Liver (tissue), 8 donors: ENCODE measurements at regions not wholly inside any gene's neighbourhood (a gene's known extent, or its start where the extent isn't known, plus 50 kb on each side); places are given as distances from the start of the nearest gene placed in this dataset.

Source experiments
- DNase-seq: peaks from one replicate; pipeline ENCODE4 v3.0.0-alpha.2; 2017; ENCODE audit warnings: low spot score
- H3K27ac ChIP-seq, 2 donors: one replicate each; pipeline ENCODE4 v1.7.0; 2013; ENCODE audit warnings: inconsistent platforms in 2 of 2, low read length in 2 of 2, control low read depth in 1 of 2, low read depth in 1 of 2, mild to moderate bottlenecking in 1 of 2
- H3K27me3 ChIP-seq, 4 donors: one replicate each; pipeline versions ENCODE4 v1.6.1 to v1.7.0; 2013; ENCODE audit warnings: low read length in 3 of 4, inconsistent platforms in 1 of 4, mild to moderate bottlenecking in 1 of 4, moderate library complexity in 1 of 4; ENCODE audit not compliant: control insufficient read depth in 4 of 4, insufficient read depth in 4 of 4
- H3K36me3 ChIP-seq, 4 donors: one replicate each; pipeline versions ENCODE4 v1.6.1 to v1.7.0; 2013; ENCODE audit warnings: low read length in 3 of 4, mild to moderate bottlenecking in 3 of 4, low read depth in 1 of 4, moderate library complexity in 1 of 4; ENCODE audit not compliant: control insufficient read depth in 4 of 4, insufficient read depth in 3 of 4
- H3K4me1 ChIP-seq, 4 donors: one replicate each; pipeline versions ENCODE4 v1.6.1 to v1.7.0; 2013; ENCODE audit warnings: low read length in 3 of 4, mild to moderate bottlenecking in 3 of 4, moderate library complexity in 1 of 4; ENCODE audit not compliant: control insufficient read depth in 4 of 4, insufficient read depth in 4 of 4
- H3K4me3 ChIP-seq, 3 donors: one replicate each; pipeline versions ENCODE4 v1.6.1 to v1.7.0; 2013; ENCODE audit warnings: low read length in 3 of 3, control low read depth in 1 of 3, low read depth in 1 of 3, mild to moderate bottlenecking in 1 of 3
- H3K9ac ChIP-seq, 2 donors: one replicate each; pipeline ENCODE4 v1.7.0; 2013; ENCODE audit warnings: low read length in 2 of 2, mild to moderate bottlenecking in 2 of 2, moderate library complexity in 2 of 2, control low read depth in 1 of 2, low read depth in 1 of 2
- H3K9me3 ChIP-seq, 4 donors: one replicate each; pipeline versions ENCODE4 v1.6.1 to v1.7.0; 2013; ENCODE audit warnings: low read length in 3 of 4; ENCODE audit not compliant: control insufficient read depth in 4 of 4
- EGR1 ChIP-seq, 2 donors: IDR thresholded peaks; 2 replicates each; pipeline ENCODE4 v1.6.1; 2016 to 2018; ENCODE audit warnings: antibody characterized with exemption in 2 of 2, low read depth in 2 of 2
- FOXA1 ChIP-seq: IDR thresholded peaks from 2 replicates; pipeline ENCODE4 v1.6.1; 2016; ENCODE audit warnings: antibody characterized with exemption
- GABPA ChIP-seq, 2 donors: IDR thresholded peaks in 1 of 2; conservative IDR thresholded peaks in 1 of 2; 2 replicates each; pipeline ENCODE4 v1.6.1; 2016; ENCODE audit warnings: antibody characterized with exemption in 2 of 2, mild to moderate bottlenecking in 1 of 2, moderate library complexity in 1 of 2
- JUND ChIP-seq, 2 donors: IDR thresholded peaks; 2 replicates each; pipeline ENCODE4 v1.6.1; 2016; ENCODE audit warnings: antibody characterized with exemption in 2 of 2
- NR2F2 ChIP-seq: IDR thresholded peaks from 2 replicates; pipeline ENCODE4 v1.6.1; 2016; ENCODE audit warnings: antibody characterized with exemption
- RAD21 ChIP-seq, 2 donors: IDR thresholded peaks; 2 replicates each; pipeline ENCODE4 v1.6.1; 2016; ENCODE audit warnings: antibody characterized with exemption in 2 of 2, mild to moderate bottlenecking in 2 of 2
- RXRA ChIP-seq, 2 donors: IDR thresholded peaks; 2 replicates each; pipeline ENCODE4 v1.6.1; 2017 to 2018; ENCODE audit warnings: antibody characterized with exemption in 2 of 2, mild to moderate bottlenecking in 1 of 2
- TAF1 ChIP-seq: conservative IDR thresholded peaks from 2 replicates; pipeline ENCODE4 v1.6.1; 2016; ENCODE audit warnings: antibody characterized with exemption, mild to moderate bottlenecking
- YY1 ChIP-seq: IDR thresholded peaks from 2 replicates; pipeline ENCODE4 v1.6.1; 2016; ENCODE audit warnings: antibody characterized with exemption, mild to moderate bottlenecking
- WGBS: extraction: QIAGEN DNeasy Blood & Tissue Kit; methylation state at CpG from one replicate; pipeline ENCODE4 v1.1.7; 2013; 5-methylcytosine and 5-hydroxymethylcytosine counted together
- TF ChIP-seq, protein P1 (sequence below): IDR thresholded peaks from 2 replicates; pipeline ENCODE4 v1.6.1; 2016; ENCODE audit warnings: antibody characterized with exemption
- TF ChIP-seq, protein P2 (sequence below): fragments of 150-350 bp; IDR thresholded peaks from 2 replicates; pipeline ENCODE4 v1.5.1; 2017; ENCODE audit warnings: improper control_type of control experiment, low read depth, low read length; ENCODE audit not compliant: missing input control
- TF ChIP-seq, protein P3 (sequence below): IDR thresholded peaks from 2 replicates; pipeline ENCODE4 v1.6.1; 2016; ENCODE audit warnings: antibody characterized with exemption
- donor health status: healthy.
- donor health status: healthy.
- donor health status: healthy.
- donor health status: healthy.
- donor health status: healthy.

DNA sequence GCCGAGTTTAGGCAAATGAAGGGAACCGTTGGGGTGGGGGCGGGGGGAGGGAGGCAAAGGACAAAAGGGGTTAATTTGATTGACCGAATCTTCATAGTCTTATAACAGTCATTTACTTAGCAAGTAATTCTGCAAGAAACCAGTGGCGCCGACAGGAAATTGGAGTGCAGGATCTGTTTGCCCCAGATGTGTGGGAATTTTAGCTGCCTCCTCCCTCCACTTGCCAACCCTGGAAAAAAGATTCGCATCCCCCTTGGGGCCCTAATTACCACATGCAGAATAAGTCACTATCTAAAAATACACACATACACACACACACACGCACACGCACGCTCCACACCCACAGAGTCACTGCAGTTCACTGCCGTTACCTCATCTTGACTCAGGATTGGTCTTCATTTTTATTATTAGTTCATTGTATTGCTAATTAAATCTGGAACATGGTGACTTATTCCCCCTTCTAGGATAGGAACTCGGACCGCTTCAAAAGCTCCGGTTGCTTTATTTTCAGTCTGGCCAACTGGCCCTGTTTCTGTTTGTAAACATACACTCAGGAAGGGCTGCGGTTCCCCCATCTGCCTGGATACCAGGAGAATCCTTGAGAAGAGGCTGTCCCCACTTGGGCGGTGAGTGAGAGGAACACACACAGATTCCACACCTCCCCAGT, 241.6 kb upstream of the SALL1 start:
- TF ChIP-seq YY1: no peak
- TF ChIP-seq, protein P1, sequence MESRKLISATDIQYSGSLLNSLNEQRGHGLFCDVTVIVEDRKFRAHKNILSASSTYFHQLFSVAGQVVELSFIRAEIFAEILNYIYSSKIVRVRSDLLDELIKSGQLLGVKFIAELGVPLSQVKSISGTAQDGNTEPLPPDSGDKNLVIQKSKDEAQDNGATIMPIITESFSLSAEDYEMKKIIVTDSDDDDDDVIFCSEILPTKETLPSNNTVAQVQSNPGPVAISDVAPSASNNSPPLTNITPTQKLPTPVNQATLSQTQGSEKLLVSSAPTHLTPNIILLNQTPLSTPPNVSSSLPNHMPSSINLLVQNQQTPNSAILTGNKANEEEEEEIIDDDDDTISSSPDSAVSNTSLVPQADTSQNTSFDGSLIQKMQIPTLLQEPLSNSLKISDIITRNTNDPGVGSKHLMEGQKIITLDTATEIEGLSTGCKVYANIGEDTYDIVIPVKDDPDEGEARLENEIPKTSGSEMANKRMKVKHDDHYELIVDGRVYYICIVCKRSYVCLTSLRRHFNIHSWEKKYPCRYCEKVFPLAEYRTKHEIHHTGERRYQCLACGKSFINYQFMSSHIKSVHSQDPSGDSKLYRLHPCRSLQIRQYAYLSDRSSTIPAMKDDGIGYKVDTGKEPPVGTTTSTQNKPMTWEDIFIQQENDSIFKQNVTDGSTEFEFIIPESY: no peak
- H3K4me3 ChIP-seq: no peak overlapping the region
- no peaks in the 10 kb centered on the region for H3K36me3 ChIP-seq
- no peak overlapping the region for H3K9ac ChIP-seq
- WGBS: 72% methylated on average over 16 of the region's 16 CpGs
- peaks cover 0 to 4% (median 2%) of the 10 kb centered on the region in 4 donors for H3K9me3 ChIP-seq
- no peaks in the 10 kb centered on the region for H3K4me1 ChIP-seq
- DNase-seq: no peak
- H3K27me3 ChIP-seq: no peaks in the 10 kb centered on the region
- no peak overlapping the region for H3K27ac ChIP-seq

DNA sequence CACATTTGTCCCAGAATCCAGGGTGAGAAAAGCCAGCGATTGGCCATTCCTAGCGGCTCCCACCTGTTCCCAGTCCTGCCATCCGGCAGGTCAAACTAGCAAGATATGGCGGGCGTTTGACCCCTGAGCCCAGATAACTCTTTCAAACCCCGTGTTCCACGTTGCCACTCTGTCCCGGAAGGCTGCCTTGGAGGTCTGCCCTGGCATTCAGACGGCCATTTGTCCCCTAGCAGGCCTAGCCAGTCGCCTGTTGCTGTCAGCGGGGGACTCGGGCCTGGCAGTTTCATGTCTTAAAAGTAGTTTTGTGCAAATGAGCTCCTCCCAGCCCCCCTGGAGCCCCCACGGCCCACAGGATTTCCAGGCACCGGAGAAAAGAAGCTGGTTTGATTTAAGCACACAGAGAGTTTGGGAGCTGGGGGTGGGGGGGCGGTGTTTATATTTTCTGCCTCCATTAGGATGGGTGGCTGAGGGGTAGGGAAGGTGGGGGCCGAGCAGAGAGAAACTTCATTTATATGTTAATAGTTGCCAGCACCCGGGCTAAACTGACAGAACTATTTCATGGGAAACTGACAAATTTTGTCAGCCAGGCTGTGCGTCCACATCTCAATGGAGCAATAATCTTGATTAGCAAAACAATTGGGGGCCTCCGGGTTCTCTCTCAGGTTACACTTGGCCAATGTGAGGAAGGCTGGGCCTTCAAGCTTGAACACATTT, 240.9 kb upstream of the SALL1 start:
- Histone ChIP-seq H3K27ac (no peak overlapping the region), H3K4me3 (no peak overlapping the region), H3K27me3 (no peaks in the 10 kb centered on the region), H3K36me3 (no peaks in the 10 kb centered on the region), H3K9me3 (peaks cover 0 to 3% (median 0%) of the 10 kb centered on the region in 4 donors), H3K9ac (no peak overlapping the region), H3K4me1 (no peaks in the 10 kb centered on the region)
- 69% methylated on average over 19 of the region's 19 CpGs for WGBS
- DNase-seq: no peak
- TF ChIP-seq EGR1 (IDR thresholded peaks at IDR 0.05; ENCODE audit: low read depth in 2 of 2): no peak
- TF ChIP-seq JUND (IDR thresholded peaks at IDR 0.05): no peak
- TF ChIP-seq RAD21 (IDR thresholded peaks at IDR 0.05): no peak
- TF ChIP-seq FOXA1: no peak

DNA sequence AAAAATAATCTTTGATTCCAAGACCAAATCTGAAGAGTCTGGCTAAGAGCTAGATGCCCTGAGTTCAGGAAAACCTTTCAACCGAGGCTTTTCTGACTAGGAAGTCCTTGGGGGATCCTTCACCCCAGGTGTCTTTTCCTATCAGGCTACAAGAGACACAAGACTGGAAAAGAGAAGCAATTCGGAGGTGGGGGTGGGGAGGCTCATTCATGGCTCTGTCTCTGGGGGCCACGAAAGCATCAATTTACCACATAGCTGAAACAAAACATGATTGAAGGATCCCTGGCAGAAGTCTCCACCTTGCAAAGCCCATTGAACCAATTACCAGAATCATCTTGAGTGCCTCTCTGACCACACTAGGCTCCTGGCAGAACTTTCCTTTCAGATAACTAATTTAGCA, 239.8 kb upstream of the SALL1 start:
- H3K4me1 ChIP-seq: no peaks in the 10 kb centered on the region
- WGBS: 81% methylated on average over 3 of the region's 3 CpGs
- no peaks in the 10 kb centered on the region for H3K36me3 ChIP-seq
- no peak overlapping the region for H3K9ac ChIP-seq
- no peak for DNase-seq
- H3K27ac ChIP-seq: no peak overlapping the region
- no peak overlapping the region for H3K4me3 ChIP-seq
- H3K9me3 ChIP-seq: peaks cover 0 to 3% (median 0%) of the 10 kb centered on the region in 4 donors
- H3K27me3 ChIP-seq: no peaks in the 10 kb centered on the region
- TF ChIP-seq RXRA (IDR thresholded peaks at IDR 0.05) (no peak), GABPA (IDR thresholded peaks at IDR 0.05 in 1 of 2, conservative IDR thresholded peaks at IDR 0.05 in 1 of 2) (no peak), TAF1 (no peak), NR2F2 (no peak), RAD21 (IDR thresholded peaks at IDR 0.05) (no peak)
- TF ChIP-seq, protein P2, sequence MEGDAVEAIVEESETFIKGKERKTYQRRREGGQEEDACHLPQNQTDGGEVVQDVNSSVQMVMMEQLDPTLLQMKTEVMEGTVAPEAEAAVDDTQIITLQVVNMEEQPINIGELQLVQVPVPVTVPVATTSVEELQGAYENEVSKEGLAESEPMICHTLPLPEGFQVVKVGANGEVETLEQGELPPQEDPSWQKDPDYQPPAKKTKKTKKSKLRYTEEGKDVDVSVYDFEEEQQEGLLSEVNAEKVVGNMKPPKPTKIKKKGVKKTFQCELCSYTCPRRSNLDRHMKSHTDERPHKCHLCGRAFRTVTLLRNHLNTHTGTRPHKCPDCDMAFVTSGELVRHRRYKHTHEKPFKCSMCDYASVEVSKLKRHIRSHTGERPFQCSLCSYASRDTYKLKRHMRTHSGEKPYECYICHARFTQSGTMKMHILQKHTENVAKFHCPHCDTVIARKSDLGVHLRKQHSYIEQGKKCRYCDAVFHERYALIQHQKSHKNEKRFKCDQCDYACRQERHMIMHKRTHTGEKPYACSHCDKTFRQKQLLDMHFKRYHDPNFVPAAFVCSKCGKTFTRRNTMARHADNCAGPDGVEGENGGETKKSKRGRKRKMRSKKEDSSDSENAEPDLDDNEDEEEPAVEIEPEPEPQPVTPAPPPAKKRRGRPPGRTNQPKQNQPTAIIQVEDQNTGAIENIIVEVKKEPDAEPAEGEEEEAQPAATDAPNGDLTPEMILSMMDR: no peak
- TF ChIP-seq, protein P3, sequence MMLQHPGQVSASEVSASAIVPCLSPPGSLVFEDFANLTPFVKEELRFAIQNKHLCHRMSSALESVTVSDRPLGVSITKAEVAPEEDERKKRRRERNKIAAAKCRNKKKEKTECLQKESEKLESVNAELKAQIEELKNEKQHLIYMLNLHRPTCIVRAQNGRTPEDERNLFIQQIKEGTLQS: no peak
- TF ChIP-seq, protein P1: no peak
